HepG2 (cell line): ENCODE measurements at regions not wholly inside any gene's neighbourhood (a gene's known extent, or its start where the extent isn't known, plus 50 kb on each side); places are given as distances from the start of the nearest gene placed in this dataset.

ENCODE experiments used
- ATAC-seq: fragments of 200-7000 bp; cut with Tn5 transposase; 3 replicates; pipeline ENCODE4 v1.9.1; 2020; ENCODE audit warnings: mild to moderate bottlenecking, moderate library complexity
- BruUV-seq: library from RNA; stranded (reverse); fragments of 400-500 nt; replicated peaks from 2 replicates; lab custom pipeline; 2021; lab: Mats Ljungman, UMichigan
- CTCF ChIA-PET: fragments of 300-600 bp; formaldehyde crosslinking; extraction: SDS; loops from one replicate; lab custom pipeline; 2021; ENCODE audit warnings: low total read pairs, inconsistent platforms, low intra/inter-chr PET ratio; lab: Yijun Ruan, JAX
- POLR2A ChIA-PET: fragments of 350-600 bp; sonication (Branson Sonifier 250); formaldehyde crosslinking; loops from one replicate; lab custom pipeline; 2020; ENCODE audit warnings: antibody characterized with exemption, inconsistent platforms; lab: Yijun Ruan, JAX
- DNase-seq: peaks from one replicate; pipeline ENCODE4 v3.0.0-alpha.2; 2015; ENCODE audit warnings: low spot score
- FAIRE-seq: peaks from 3 replicates; lab custom pipeline; 2011; peaks lifted over from hg19 to GRCh38; lab: Jason Lieb, UNC
- H2AFZ ChIP-seq: one replicate; pipeline ENCODE4 v1.6.1; 2011; ENCODE audit warnings: low read length, inconsistent platforms
- H3K27ac ChIP-seq: fragments of 300-600 bp; 3 replicates; pipeline ENCODE4 v1.8.0; 2011; ENCODE audit warnings: mixed run types, mild to moderate bottlenecking, mixed read lengths, low read length, inconsistent platforms; ENCODE audit not compliant: insufficient read depth; ENCODE audit errors: extremely low read length
- H3K27me3 ChIP-seq, 2 experiments: fragments of 200-600 bp in 1 of 2; 2 replicates in 1 of 2; 3 replicates in 1 of 2; pipeline versions ENCODE4 v1.6.0 to v1.8.0; 2011; ENCODE audit warnings: low read length in 2 of 2, mild to moderate bottlenecking in 2 of 2, moderate library complexity in 2 of 2, inconsistent platforms in 1 of 2; ENCODE audit not compliant: insufficient read depth in 2 of 2, control insufficient read depth in 1 of 2
- H3K36me3 ChIP-seq, 2 experiments: fragments of 200-600 bp in 1 of 2; replicated peaks in 1 of 2; 2 replicates in 1 of 2; 3 replicates in 1 of 2; pipeline versions ENCODE4 v1.5.1 to v1.8.0; 2011; ENCODE audit warnings: low read length in 2 of 2, inconsistent platforms in 1 of 2; ENCODE audit not compliant: insufficient read depth in 2 of 2, control insufficient read depth in 1 of 2
- H3K4me1 ChIP-seq: 2 replicates; pipeline ENCODE4 v1.5.1; 2012; ENCODE audit warnings: low read length, inconsistent platforms; ENCODE audit not compliant: insufficient read depth
- H3K4me2 ChIP-seq: 2 replicates; pipeline ENCODE4 v1.6.0; 2011; ENCODE audit warnings: low read depth, low read length, inconsistent platforms
- H3K4me3 ChIP-seq, 3 experiments: fragments of 200-600 bp in 1 of 3; sonication (generic), shearing (Covaris generic) in 1 of 3; replicated peaks in 1 of 3; 2 replicates each; pipeline ENCODE4 v1.5.1; 2011 to 2016; ENCODE audit warnings: low read length in 3 of 3, inconsistent platforms in 2 of 3, low read depth in 2 of 3, mild to moderate bottlenecking in 2 of 3, control low read depth in 1 of 3, mixed read lengths in 1 of 3; ENCODE audit not compliant: insufficient read depth in 1 of 3
- H3K79me2 ChIP-seq: one replicate; pipeline ENCODE4 v1.6.1; 2011; ENCODE audit warnings: low read length, inconsistent platforms; ENCODE audit not compliant: insufficient read depth
- H3K9ac ChIP-seq: 2 replicates; pipeline ENCODE4 v1.6.0; 2011; ENCODE audit warnings: mild to moderate bottlenecking, low read depth, low read length, inconsistent platforms; ENCODE audit not compliant: insufficient read depth
- H3K9me3 ChIP-seq: 2 replicates; pipeline ENCODE4 v1.5.1; 2012; ENCODE audit warnings: mild to moderate bottlenecking, low read length
- H4K20me1 ChIP-seq: 2 replicates; pipeline ENCODE4 v1.6.0; 2011; ENCODE audit warnings: inconsistent platforms, mild to moderate bottlenecking, low read length, moderate library complexity; ENCODE audit not compliant: insufficient read depth
- FOXA3 ChIP-seq: IDR thresholded peaks from 2 replicates; pipeline ENCODE4 v1.6.1; 2016; ENCODE audit warnings: missing genetic modification reagents, missing compliant biosample characterization
- JDP2 ChIP-seq: sonication (generic); formaldehyde crosslinking; IDR thresholded peaks from 2 replicates; pipeline ENCODE4 v1.8.1; 2022; ENCODE audit warnings: missing genetic modification reagents, borderline replicate concordance
- SRSF4 ChIP-seq: fragments of 200-400 bp; formaldehyde crosslinking; IDR thresholded peaks from one replicate; pipeline ENCODE4 v1.6.1; 2018; ENCODE audit warnings: mild to moderate bottlenecking, low read depth, low read length, moderate library complexity; ENCODE audit not compliant: poor library complexity, severe bottlenecking
- TBP ChIP-seq: sonication (generic); formaldehyde crosslinking; IDR thresholded peaks from 2 replicates; pipeline ENCODE4 v1.5.0; 2020; ENCODE audit warnings: missing genetic modification reagents
- WIZ ChIP-seq: sonication (generic); formaldehyde crosslinking; IDR thresholded peaks from 2 replicates; pipeline ENCODE4 v1.5.1; 2020; ENCODE audit warnings: mild to moderate bottlenecking, missing genetic modification reagents
- ZFP37 ChIP-seq: sonication (generic); formaldehyde crosslinking; IDR thresholded peaks from 2 replicates; pipeline ENCODE4 v1.4.0; 2020; ENCODE audit warnings: missing genetic modification reagents, borderline replicate concordance
- ZNF143 ChIP-seq: sonication (generic); formaldehyde crosslinking; IDR thresholded peaks from 2 replicates; pipeline ENCODE4 v1.4.0; 2020; ENCODE audit warnings: missing genetic modification reagents
- ZNF263 ChIP-seq: sonication (generic); formaldehyde crosslinking; IDR thresholded peaks from 2 replicates; pipeline ENCODE4 v1.4.0; 2020; ENCODE audit warnings: missing genetic modification reagents
- WGBS: methylation state at CpG from one replicate; pipeline ENCODE4 v1.1.6; 2017; ENCODE audit warnings: low lambda C conversion rate; 5-methylcytosine and 5-hydroxymethylcytosine counted together
- in situ Hi-C: cut with HindIII; loops from 2 replicates; pipeline ENCODE4 v1.10.0; 2017; ENCODE audit warnings: low pct_unique_long_range_greater_than_20kb; ENCODE audit not compliant: extremely low pct_ligation_motif_present
- intact Hi-C: fragments of 100-400 bp; cut with micrococcal nuclease; formaldehyde crosslinking; loops from one replicate; pipeline ENCODE4 v1.10.0; 2022; ENCODE audit not compliant: unreplicated experiment
- TF ChIP-seq, protein P1 (sequence below): sonication (generic); formaldehyde crosslinking; IDR thresholded peaks from 2 replicates; pipeline ENCODE4 v1.4.0; 2020; ENCODE audit warnings: mild to moderate bottlenecking, missing genetic modification reagents
- TF ChIP-seq, protein P2 (sequence below): sonication (generic); formaldehyde crosslinking; IDR thresholded peaks from 2 replicates; pipeline ENCODE4 v1.8.0; 2022; ENCODE audit warnings: missing genetic modification reagents, mild to moderate bottlenecking, borderline replicate concordance
- TF ChIP-seq, protein P3 (sequence below): sonication (generic); formaldehyde crosslinking; IDR thresholded peaks from 2 replicates; pipeline ENCODE4 v1.5.1; 2020; ENCODE audit warnings: missing genetic modification reagents, mild to moderate bottlenecking, borderline replicate concordance
- TF ChIP-seq, protein P4 (sequence below): sonication (generic); formaldehyde crosslinking; IDR thresholded peaks from 2 replicates; pipeline ENCODE4 v1.4.0; 2020; ENCODE audit warnings: missing genetic modification reagents

DNA sequence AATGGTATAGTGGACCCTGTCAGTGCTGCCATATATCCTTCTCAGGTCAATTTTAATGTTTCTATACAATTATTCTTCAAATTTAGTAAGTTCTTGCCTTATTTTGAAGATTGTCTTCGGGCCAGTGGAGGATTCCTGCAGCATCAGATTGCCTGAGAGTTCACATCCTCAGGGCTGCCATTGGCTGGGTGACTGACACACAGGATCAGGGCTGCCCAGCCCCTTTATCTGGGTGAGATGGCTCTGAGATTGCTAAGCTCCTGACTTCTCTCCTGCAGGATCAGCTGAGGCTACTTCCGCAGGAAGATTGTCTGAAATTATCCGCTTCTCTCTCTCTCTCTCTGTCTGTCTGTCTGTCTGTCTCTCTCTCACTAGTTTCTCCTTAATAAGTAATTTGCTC, 567.4 kb downstream of the TSN start (continued):
- TF ChIP-seq, protein P1, sequence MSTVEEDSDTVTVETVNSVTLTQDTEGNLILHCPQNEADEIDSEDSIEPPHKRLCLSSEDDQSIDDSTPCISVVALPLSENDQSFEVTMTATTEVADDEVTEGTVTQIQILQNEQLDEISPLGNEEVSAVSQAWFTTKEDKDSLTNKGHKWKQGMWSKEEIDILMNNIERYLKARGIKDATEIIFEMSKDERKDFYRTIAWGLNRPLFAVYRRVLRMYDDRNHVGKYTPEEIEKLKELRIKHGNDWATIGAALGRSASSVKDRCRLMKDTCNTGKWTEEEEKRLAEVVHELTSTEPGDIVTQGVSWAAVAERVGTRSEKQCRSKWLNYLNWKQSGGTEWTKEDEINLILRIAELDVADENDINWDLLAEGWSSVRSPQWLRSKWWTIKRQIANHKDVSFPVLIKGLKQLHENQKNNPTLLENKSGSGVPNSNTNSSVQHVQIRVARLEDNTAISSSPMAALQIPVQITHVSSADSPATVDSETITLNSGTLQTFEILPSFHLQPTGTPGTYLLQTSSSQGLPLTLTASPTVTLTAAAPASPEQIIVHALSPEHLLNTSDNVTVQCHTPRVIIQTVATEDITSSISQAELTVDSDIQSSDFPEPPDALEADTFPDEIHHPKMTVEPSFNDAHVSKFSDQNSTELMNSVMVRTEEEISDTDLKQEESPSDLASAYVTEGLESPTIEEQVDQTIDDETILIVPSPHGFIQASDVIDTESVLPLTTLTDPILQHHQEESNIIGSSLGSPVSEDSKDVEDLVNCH (CRISPR knock-in tag): no peak
- TF ChIP-seq, protein P2, sequence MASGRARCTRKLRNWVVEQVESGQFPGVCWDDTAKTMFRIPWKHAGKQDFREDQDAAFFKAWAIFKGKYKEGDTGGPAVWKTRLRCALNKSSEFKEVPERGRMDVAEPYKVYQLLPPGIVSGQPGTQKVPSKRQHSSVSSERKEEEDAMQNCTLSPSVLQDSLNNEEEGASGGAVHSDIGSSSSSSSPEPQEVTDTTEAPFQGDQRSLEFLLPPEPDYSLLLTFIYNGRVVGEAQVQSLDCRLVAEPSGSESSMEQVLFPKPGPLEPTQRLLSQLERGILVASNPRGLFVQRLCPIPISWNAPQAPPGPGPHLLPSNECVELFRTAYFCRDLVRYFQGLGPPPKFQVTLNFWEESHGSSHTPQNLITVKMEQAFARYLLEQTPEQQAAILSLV (CRISPR knock-in tag): no peak
- no peak for TF ChIP-seq WIZ (CRISPR knock-in tag)
- no peak for TF ChIP-seq TBP (CRISPR knock-in tag)

DNA sequence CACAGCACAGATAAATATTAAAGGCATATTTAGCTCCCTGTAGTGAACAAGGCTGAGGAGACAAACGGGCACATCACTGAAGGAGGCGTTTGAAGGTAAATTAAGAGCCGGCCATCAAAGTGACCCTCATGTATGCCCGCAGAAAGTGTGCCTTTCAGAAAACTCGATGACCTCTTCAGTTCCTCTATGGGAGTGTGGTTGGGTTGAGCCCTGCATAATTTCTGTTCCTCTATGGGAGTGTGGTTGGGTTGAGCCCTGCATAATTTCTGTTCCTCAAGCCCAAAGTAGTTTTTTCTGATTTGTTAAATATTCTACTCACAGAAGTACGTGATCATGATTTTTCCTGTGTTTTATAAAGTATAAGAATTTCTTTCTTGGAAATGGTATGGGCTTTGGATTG, 568.5 kb downstream of the TSN start:
- POLR2A ChIA-PET: no interaction called here
- intact Hi-C loops (no loop called here), in situ Hi-C loops (no loop called here)
- no TSS peak for BruUV-seq
- Histone ChIP-seq H3K79me2 (no peaks in the 10 kb centered on the region), H3K27me3 (no peaks in the 10 kb centered on the region), H3K9me3 (no peaks in the 10 kb centered on the region), H3K4me3 (no peak overlapping the region), H3K36me3 (no peaks in the 10 kb centered on the region), H3K4me1 (no peaks in the 10 kb centered on the region), H2AFZ (no peak overlapping the region), H3K9ac (no peak overlapping the region), H3K4me2 (no peak overlapping the region), H3K27ac (no peak overlapping the region), H4K20me1 (no peaks in the 10 kb centered on the region)
- no peak for TF ChIP-seq ZNF263
- TF ChIP-seq JDP2 (CRISPR knock-in tag): no peak
- TF ChIP-seq, protein P3, sequence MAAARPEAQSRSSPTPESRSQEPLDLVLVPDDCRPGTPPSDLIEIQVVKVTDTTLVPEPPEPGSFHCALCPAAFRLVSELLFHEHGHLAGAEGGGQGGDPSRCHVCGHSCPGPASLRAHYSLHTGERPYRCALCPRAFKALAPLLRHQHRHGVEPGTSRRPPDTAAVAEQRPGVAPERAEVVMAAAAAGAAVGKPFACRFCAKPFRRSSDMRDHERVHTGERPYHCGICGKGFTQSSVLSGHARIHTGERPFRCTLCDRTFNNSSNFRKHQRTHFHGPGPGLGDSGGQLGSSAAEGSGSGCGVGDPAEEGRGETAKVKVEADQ: no peak
- no peak for TF ChIP-seq FOXA3
- no peak for TF ChIP-seq SRSF4
- TF ChIP-seq, protein P4, sequence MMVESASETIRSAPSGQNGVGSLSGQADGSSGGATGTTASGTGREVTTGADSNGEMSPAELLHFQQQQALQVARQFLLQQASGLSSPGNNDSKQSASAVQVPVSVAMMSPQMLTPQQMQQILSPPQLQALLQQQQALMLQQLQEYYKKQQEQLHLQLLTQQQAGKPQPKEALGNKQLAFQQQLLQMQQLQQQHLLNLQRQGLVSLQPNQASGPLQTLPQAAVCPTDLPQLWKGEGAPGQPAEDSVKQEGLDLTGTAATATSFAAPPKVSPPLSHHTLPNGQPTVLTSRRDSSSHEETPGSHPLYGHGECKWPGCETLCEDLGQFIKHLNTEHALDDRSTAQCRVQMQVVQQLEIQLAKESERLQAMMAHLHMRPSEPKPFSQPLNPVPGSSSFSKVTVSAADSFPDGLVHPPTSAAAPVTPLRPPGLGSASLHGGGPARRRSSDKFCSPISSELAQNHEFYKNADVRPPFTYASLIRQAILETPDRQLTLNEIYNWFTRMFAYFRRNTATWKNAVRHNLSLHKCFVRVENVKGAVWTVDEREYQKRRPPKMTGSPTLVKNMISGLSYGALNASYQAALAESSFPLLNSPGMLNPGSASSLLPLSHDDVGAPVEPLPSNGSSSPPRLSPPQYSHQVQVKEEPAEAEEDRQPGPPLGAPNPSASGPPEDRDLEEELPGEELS (CRISPR knock-in tag): no peak
- TF ChIP-seq ZFP37 (CRISPR knock-in tag): no peak
- TF ChIP-seq ZNF143 (CRISPR knock-in tag): no peak
- ATAC-seq: no peak
- 3% methylated on average over 6 of the region's 6 CpGs for WGBS
- CTCF ChIA-PET: no interaction called here
- DNase-seq: no peak
- no peak for FAIRE-seq
